ENCODE measurements at regions not wholly inside any gene's neighbourhood (a gene's known extent, or its start where the extent isn't known, plus 50 kb on each side); places are given as distances from the start of the nearest gene placed in this dataset.

- no peak for DNase-seq
These were observed 84.4 kb upstream of the PGBD5 start for GRCh38 chr1:230510496-230510895.

DNA sequence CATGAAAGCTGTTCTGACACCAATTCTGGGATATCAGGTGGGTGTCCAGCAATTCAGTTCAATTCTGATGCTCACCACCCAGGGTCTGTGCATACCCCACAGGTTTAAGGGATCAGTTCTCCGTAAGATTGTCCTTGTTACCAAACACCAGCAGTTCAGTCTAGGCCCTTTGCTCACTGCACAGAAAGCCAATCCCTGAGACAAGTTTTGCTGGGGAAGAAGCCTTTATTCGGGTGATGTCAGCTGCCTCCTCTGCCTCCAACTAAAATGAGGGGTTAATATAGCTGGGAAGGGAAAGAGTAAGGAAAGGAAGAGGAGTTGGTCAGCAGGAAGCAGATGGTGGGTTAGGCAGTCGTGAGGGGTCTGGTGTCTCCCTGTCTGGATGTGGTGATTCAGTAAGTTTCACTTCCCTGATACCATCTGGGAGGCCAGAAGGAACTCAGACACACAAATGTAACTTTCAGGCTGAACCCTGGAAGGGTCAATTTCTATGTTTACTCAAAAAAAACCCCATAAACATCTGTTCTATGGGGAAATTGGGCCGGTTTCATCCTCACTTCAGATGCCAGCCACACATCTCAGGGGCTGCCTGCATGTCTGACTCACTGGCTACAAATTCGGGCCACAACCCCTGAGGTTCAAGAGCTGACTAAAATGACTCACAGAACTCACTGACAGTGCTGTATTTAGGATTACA lies 83.3 kb upstream of the PGBD5 start:
- no peak for DNase-seq

DNA sequence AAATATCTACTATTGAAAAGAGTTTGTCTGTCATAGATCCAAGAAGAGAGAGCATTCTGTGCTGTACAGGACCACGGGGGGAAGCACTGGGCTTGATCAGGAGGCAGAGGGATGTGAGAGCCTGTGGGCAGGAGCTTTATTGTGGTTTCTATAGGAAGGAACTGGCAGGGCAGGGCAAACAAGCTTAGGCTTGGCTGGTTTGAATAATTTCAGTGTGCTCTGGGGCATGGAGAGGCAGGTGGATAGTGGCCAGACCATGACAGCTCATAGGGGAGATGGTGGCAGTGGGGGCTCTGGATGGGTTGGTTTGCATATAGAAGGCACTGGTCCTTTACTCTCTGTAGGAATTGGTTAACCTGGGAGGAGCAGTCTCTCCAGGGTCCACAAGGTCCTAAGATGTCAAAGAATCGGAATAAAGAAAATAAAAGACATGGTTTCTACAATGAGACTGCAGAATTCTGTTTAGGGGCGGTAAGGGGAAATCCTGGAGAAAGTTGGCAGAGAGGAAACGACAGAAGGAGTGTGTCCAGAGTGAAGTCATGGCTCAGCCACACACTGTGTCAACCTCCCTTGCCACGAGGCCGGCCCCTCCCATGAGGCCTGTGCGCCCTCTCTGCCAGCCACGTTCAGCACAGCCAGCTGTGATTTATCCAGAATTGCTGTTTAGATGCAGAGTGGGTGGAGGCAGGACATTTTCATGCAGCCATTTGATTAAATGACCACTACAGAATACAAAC lies 81.7 kb upstream of the PGBD5 start:
- peak; percentile 43 to 55 for DNase-seq

- DNase-seq, result no peak
These were observed 81.1 kb upstream of the PGBD5 start for GRCh38 chr1:230507236-230507635.

GRCh38 chr1:230506451-230506850 lies 80.3 kb upstream of the PGBD5 start:
- no peak for DNase-seq

- DNase-seq, result no peak
These were observed 78.2 kb upstream of the PGBD5 start for GRCh38 chr1:230504310-230504709.

GRCh38 chr1:230503726-230504125 lies 77.6 kb upstream of the PGBD5 start:
- peak in 1 of 2 donors; percentile 33 for DNase-seq

DNA sequence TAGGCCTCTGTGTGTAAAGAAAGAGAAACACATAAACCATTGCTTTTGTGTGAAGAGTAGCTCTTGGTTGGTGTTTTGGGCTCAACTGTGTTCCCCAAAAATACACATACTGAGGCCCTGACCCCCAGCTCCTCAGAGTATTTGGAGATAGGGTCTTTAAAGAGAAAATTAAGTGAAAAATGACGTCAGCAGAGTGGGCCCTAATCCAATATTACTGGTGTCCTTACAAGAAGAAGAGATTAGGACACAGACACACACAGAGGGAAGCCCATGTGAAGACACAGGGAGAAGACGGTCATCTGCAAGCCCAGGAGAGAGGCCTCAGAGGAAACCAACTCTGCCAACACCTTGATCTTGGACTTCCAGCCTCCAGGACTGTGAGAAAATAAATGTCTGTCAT lies 76.9 kb upstream of the PGBD5 start:
- DNase-seq, result no peak

- DNase-seq, result no peak
These were observed 76.2 kb upstream of the PGBD5 start for GRCh38 chr1:230502306-230502705.

DNA sequence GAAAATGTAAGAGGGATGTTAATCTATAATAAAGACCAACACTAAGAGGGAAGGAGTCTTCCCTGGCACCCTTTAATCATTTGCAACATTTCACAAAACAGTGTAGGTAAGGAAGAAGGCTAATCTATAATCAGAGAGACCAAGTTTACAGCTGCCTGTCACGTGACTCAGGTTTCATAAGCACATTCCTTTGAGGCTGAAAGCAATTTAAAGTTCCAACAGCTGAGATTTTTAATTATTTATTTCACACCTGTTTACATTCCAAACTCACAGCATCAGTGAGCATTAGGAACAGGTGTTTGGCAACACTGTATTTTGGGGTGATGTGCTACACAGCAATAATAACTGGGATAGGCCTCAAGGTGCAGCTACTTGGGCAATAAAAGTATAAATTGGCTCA lies 75.7 kb upstream of the PGBD5 start:
- DNase-seq, result no peak

- no peak for DNase-seq
These were observed 75.1 kb upstream of the PGBD5 start for GRCh38 chr1:230501242-230501641.

DNA sequence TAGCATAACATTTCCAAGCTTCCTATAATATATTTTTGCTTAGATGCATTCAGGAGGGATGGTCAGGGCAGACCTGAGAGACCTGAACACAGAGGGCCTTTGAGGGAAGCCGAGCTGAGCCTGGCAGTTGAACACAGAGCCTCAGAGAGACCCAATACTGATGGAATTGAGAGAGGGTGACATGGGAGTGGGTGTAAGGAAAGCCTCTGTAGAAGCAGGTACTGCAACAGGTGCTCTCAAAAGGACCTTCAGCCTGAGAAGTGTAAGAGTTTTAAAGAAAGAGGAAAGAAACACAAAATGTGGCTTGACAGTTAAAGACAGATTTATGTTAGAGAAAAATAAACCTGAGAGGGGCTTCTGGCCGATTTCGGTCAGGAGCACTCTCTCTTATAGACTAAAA lies 73.9 kb upstream of the PGBD5 start:
- no peak for DNase-seq

DNA sequence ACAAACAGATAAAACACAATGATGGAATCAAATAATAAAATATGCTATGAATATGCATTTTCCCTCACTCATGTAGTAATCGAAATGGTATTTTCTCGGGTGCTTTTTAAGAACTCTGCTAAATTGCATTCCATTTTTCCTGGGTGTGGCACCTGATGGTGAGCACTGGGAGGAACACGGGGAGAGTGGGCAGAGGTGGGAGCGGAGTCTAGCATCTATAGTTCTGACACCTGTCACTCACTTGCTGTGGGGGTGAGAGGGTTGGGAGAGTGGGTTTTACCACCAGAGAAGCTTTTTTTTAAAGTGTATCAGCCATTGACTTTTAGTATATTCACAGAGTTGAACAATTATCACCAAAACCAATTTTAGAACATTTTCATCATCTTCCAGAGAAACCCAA lies 73.4 kb upstream of the PGBD5 start:
- DNase-seq, result no peak

- no peak for DNase-seq
These were observed 72.6 kb upstream of the PGBD5 start for GRCh38 chr1:230498704-230499103.

GRCh38 chr1:230496451-230496850 lies 70.3 kb upstream of the PGBD5 start:
- DNase-seq, result no peak

GRCh38 chr1:230495891-230496385 lies 69.8 kb upstream of the PGBD5 start:
- DNase-seq, result no peak

DNA sequence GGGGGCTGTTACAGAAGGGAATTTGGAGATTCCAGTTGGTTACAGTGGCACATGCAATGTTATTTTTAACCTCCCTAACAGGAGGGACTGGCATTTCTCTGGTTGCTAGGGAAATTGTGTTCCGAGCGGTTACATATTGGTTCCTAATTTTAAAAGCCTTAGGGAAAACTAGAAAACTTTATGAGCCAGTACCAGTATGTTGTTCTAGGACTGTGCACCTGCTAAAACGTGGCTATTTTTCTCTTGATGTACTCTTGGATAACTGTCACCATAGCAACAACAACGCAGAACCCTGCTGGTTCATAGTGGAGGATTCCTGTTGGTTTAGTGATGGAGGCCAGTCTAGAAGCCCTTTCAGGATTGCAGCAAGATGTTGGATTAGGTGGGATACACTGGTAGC lies 68.9 kb upstream of the PGBD5 start:
- peak in 1 of 2 donors; percentile 40 for DNase-seq

DNA sequence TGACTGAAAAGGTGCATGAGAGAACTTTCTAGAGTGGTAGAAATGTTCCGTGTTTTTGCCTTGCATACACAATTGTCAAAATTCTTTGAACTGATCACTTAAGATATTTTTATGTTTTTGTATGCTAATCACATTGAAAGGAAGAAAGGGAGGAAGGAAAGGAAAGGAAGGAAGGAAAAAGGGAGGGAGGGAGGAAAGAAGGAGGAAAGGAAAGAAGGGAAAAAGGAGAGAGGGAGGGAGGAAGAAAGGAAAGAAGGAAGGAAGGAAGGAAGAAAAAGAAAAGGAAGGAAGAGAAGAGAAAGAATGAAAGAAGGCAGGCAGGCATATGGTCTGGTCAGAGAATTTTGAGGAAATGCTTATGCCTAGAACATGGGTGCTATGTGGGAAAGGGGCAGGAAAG lies 68.4 kb upstream of the PGBD5 start:
- DNase-seq, result no peak

DNA sequence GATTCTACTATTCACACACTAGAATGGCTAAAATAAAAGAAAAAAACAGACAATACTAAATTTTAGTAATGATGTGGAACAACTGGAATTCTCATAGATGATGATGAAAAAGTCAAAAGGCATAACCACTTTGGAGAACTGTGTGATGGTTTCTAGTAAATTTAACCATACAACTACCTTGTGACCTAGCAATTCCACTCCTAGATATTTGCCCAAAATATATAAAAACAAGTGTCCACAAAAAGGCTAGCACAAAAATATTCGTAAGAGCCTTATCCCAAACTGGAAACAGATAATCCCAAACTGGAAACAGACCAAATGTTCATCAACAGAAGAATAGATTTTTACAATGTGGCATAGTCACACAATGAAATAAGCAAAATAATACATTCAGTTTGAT lies 67.9 kb upstream of the PGBD5 start:
- no peak for DNase-seq

DNA sequence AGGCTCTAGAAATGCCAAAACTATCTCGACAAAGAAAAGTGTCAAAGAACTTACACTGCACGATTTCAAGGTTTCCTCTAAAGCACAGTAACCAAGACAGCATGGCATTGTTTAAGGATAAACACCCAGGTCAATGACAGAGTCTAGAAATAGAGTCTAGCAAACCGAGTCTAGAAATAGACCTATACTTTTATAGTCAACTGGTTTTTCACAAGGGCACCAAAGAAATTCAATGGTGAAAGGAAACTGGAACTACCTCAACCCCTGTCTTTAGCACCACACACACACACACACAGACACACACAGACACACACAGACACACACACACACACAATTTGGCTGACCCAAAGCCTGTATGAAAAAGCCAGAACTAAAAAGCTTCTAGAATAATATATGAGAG lies 67.1 kb upstream of the PGBD5 start:
- no peak for DNase-seq

- no peak for DNase-seq
These were observed 64.3 kb upstream of the PGBD5 start for GRCh38 chr1:230490436-230490835.

DNA sequence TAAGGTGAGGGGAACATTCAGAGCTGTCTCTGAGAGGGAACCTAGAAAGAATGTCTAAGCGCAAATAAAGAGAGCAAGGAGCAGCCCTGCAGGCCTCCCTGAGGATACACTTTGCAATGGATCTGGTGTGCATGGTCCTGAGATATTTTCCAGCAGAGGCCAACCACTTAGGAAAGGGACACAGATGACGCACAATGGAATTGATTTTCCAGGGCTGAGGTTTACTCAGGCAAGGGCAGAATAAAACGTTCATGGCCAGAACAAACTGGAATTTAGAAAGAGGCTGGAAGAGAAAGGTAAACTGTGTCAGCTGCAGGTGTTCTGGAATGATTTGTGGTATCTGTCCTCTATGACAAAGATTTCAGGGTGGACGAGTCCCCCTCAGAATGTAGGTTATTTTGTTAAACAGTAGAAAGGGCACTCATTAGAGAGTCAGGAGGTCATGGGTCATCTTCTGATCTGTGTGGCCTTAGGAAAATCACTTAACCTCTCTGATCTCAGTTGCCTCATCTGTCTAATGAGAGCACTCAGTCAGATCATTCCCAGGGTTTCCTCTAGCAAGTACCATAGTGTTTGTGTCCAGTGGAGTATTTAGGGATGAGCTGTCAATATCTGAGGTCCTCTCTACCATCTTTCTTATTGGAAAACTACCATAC lies 61.8 kb upstream of the PGBD5 start:
- no peak for DNase-seq

DNA sequence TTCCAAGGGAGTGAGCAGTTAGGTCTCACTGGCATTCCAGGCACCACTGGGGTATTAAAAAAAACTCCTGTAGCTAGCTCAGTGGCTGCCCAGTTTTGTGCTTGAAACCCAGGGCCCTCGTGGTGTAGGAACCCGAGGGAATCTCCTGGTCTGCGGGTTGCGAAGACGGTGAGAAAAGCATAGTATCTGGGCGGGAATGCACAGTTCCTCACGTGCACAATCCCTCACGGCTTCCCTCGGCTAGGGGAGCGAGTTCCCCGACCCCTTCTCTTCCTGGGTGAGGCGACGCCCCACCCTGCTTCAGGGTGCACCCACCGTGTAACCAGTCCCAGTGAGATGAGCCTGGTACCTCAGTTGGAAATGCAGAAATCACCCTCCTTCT lies 50.5 kb upstream of the PGBD5 start:
- DNase-seq, result no peak

Data from hippocampal formation (tissue), 2 donors.